Fibroblast of skin of back (primary cell): ENCODE measurements at regions not wholly inside any gene's neighbourhood (a gene's known extent, or its start where the extent isn't known, plus 50 kb on each side); places are given as distances from the start of the nearest gene placed in this dataset.
"Not testable (repeated sequence)": the region's sequence is repeated elsewhere in the genome, so short reads cannot be mapped to it uniquely, and the experiment has no call there.

Experiments used
- DNase-seq: peaks from one replicate; pipeline ENCODE4 v3.0.0-alpha.2; 2013

DNA sequence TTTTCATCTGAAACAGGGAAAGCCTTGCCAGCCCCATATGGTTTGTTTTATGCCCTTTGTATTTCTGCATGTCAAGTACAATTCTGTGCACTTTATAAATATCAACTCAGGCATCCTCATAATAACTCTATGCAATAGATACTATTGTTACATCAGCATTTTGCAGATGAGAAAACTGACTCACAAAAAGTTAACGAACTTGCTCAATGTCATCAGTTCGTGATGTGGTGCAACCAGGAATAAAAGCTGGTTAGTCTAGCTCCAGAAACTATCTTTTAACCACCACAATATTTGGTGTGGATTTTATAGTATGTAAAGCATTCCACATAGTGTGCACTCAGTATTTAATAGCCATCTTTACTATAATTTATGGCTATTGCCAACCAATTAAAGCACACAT, 134.9 kb downstream of the MRPS30 start:
- DNase-seq, result peak; percentile 59

DNA sequence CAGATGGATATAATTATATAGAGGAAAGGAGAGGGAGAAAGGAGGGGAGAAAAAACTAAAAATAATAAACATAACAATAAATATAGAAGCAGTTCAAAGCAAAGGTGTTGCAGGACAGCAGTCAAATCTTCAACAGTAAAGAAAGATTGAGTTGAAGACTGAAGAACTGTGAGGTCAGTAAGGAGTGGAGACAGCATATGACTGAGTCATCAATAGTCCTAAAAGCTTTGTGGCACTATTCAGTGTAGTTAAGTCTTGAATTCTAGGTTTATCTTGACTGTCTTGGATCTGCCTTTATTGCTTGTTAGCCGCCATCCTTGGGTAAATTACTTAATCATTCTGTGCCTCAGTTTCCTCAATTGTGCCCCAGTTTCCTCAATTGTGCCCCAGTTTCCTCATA, 137.0 kb downstream of the MRPS30 start:
- DNase-seq, result peak; percentile 12

DNA sequence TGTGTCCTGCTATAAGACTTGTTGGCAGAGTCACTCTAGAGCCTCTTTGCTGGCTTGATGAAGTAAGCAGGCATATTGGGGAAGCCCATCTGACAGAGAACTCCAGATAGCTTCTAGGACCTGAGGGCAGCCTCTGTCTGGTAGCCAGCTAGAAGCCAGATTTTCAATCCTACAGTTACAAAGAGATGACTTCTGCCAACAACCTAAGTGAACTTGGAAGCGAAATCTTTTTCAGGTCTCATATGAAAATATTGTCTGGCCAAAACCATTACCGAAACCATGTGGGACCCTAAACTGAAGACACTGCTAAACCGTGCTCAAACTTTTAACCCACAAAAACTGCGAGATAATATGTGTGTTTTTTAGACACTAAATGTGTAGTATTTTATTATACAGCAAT, 140.9 kb downstream of the MRPS30 start:
- no peak for DNase-seq

DNA sequence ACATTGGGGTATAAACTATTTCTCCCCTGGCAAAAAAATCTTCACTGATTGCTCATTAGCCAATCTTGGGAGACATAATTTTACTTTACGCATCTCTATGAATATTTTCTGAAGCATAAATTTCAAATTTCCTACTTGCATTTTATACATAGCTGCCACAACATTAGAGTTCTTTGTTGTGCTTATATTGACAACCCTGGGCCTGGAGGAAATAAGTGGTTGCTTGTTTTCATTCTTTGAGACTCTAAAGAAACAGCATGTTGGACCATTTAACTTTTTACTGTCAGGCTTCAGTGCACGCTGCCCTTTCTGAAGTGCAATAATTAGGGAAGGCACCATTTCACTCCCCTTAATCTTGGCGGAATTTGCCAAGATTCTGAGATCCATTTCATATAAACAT, 142.6 kb downstream of the MRPS30 start:
- DNase-seq, result no peak

DNA sequence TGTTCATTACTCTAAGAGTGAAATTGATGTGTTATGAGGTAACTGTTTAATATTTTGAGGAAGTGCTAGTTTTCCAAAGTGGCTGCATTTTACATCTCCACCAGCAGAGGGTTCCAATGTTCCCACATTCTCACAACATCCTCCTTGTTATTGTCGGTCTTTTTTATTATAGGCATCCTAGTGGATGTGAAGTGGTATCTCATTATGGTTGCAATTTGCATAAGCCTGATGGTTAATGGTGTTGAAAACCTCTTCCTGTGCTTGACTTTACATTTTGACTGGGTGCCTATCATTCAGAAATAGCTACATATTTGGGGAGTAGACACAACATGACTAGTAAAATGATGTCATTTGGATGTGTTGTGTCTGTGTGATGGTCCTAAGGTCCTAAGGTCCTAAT, 143.6 kb downstream of the MRPS30 start:
- DNase-seq, result peak; percentile 39

DNA sequence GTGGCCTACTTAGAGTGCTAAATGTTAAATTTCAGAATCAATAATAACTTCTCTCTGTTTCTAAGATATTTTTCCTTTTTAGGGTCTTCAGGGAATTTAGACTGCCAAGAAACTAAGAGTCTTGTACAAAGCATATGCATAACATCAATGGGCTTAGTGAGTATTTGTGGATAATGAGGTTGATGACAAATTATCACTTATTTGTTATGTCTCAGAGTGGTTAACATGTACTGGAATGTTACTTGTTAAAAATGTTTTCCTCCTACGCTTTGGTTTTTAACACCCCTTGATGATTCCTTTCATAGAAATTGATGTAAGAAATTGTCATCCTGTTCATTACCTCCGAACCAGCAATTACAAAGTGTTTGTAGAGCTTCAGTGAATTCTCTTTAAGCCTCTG, 144.3 kb downstream of the MRPS30 start:
- DNase-seq, result no peak

DNA sequence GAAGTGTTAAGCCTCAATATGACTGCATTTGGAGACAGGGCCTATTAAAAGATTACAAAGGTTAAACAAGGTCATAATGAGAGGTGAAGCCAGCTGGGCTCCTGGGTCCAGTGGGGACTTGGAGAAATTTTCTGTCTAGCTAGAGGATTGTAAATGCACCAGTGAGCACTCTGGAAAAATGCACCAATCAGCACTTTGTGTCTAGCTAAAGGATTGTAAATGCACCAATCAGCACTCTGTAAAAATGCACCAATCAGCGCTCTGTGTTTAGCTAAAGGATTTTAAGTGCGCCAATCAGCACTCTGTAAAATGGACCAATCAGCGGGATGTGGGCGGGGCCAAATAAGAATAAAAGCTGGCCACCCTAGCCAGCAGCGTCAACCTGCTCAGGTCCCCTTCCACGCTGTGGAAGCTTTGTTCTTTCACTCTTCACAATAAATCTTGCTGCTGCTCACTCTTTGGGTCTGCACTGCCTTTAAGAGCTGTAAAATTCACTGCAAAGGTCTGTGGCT, 150.3 kb downstream of the MRPS30 start:
- DNase-seq, result not testable (repeated sequence)

DNA sequence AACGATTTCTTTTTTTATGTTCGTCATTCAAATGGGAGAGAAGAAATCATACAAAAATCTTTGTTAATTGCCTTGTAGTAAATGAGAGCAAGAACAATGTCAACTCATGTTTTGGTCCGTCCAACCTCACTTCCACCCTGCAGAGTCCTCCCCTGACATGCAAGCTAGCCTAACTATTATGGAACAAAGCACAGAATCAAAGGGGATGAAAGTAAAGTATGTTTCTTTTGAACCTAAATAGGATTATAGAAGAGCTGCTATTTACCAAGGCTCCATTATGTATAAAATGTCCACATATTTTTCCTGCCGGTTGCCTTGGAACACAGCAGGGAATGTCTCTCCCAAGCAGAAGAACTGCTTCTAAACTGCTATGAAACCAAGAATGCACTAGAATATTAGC, 161.1 kb downstream of the MRPS30 start:
- DNase-seq, result no peak

DNA sequence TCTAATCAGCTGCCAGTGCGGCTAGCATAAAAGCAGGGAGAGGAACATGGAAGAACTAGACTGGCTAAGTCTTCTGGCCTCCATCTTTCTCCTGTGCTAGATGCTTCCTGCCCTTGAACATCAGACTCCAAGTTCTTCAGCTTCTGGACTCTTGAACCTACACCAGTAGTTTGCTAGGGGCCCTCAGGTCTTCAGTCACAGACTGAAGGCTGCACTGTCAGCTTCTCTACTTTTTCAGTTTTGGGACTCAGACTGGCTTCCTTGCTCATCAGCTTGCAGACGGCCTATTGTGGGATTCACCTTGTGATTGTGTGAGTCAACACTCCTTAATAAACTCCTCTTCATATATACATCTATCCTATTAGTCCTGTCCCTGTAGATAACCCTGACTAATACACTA, 162.2 kb downstream of the MRPS30 start:
- not testable (repeated sequence) for DNase-seq

DNA sequence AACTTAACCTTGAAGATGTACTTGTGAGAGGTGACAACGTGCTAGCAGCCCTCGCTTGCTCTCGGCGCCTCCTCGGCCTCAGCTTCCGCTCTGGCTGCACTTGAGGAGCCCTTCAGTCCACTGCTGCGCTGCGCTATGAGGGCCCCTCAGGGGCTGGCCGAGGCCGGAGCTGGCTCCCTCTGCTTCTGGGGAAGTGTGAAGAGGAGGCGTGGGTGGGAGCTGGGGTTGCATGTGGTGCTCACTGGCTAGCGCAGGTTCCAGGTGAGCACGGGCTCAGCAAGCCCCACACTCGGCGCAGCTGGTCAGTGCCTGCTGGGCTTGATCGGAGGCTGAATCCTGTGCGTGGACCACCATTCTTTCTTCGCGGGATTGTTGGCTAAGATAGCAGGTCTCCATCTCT, 166.1 kb downstream of the MRPS30 start:
- DNase-seq, result no peak

DNA sequence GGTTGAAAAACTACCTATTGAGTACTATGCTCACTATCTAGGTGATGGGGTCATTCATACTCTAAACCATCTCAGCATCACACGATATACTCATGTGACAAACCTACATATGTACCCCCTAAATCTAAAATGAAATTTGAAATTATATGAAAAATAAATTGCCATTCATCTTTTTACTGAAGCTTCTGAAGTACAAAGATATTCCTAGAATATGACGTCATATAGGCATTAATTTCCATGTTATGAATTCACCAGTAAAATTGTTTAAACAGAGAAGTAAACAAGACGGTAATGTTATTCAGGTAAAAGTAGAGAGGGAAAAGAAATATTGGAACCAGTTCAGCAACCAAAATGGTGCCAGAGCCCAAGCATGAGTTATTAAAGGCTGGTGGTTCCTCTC, 173.0 kb downstream of the MRPS30 start:
- no peak for DNase-seq

DNA sequence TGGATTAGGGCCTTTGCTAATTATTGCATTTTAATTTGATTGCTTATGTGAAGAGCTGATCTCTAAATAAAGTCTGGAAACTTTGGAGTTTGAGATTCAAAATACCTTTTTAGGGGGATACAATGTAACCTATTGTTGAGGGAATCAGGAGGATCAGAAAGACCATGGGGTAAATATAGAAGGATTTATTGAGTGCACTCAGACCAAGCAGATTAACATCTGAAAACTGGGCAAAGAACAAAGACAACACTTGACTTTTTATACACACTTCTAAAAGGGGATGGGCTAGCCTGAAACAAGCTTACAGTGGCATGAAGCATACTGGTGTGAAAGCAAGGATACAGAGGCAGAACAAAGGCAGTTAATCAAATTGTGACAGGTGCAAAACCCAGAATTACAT, 174.3 kb downstream of the MRPS30 start:
- DNase-seq, result no peak

DNA sequence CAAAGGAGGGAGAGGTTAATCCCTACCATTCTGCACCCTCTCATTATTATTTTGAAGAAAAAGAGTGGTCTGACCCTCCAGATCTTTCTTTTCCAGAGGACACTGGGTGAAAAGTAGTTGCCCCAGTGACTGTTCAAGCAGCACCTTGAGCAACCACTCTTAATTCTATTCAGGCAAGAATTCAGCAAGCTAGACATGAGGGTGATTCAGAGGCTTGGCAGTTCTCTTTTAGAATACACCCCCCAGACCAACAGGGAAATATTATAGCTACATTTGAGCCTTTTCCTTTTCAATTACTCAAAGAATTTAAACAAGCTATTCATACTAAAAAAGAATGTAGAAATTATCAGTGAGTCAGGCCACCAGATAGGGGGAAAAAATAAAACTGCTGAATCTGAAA, 178.3 kb downstream of the MRPS30 start:
- peak; percentile 8 for DNase-seq

DNA sequence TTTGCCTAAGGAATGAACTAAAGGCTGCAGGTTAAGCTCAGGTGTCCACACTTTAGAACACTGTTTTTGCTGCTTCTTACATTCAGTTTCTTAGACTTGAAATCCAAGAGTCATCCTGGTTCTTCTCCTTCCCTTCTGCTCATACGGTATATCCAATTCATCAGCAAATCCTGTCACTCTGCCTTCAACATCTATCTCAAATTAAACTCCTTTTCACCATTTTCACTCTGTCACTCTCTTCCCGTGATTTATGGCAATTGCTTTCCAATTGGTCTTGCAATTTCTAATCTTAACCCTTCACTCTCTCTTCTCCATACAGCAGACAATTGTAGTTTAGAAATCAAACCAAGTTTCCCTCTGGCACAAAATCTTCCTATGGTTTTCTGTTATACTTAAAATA, 182.9 kb downstream of the MRPS30 start:
- no peak for DNase-seq

DNA sequence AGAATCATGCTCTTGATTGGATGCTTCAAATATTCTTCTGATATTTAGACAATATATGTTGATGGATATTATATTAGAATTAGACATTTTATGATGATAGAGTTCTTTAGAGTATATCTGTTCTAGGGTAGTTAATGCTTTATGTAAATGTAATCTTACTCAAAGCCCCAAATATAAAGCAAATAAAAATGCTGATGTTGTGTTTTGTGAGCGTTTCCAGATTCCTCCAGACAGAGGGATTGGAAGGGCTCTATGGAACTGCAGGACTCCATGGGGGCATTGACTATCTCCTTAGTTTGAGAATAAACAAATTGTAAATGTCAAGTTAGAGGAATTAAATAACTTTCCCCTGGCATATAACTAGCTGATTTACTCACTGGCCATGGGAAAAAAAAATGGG, 184.5 kb downstream of the MRPS30 start:
- DNase-seq, result no peak

DNA sequence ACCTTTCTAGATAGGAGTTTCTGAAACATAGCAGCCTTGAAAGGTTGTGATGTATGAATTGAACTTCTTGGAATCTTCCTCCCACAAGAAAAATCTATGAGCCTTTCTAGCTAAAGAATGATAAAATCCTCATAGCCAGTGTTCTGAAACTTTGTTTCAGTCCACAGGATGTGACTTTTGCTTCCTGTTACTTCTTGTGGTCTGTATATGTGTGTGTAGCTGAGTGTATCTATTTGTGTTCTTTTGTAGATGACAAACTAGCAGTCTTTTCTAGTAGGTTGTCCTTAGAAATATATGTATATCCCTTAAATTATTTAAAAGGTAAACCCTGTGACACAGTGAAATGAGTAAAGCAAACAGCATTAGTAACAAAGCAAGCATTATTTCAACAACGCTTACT, 188.8 kb downstream of the MRPS30 start:
- DNase-seq, result no peak

DNA sequence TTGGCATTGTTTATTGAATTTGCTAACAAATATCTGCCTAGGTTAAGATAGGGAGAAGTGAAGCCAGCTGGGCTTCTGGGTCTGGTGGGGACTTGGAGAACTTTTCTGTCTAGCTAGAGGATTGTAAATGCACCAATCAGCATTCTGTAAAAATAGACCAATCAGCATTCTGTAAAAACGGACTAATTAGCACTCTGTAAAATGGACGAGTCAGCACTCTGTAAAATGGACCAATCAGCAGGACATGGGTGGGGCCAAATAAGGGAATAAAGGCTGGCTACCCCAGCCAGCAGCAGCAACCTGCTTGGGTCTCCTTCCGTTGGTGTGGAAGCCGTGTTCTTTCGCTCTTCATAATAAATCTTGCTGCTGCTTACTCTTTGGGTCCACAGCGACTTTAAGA, 198.4 kb downstream of the MRPS30 start:
- DNase-seq, result not testable (repeated sequence)

DNA sequence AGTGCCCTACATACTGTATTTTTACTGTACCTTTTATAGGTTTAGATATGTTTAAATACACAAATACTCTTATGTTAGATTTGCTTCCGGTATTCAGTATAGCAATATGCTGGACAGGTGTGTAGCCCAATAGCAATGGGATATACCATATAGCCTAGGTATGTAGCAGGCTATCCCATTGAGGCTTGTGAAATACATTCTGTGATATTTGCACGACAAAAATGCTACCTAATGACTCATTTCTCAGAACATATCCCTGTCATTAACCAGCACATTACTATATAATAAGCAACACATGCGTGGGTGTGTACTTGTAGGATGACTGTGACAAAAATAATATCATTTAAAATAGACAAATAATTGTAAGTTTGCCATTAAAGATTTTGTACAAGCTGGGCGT, 208.8 kb downstream of the MRPS30 start:
- no peak for DNase-seq

DNA sequence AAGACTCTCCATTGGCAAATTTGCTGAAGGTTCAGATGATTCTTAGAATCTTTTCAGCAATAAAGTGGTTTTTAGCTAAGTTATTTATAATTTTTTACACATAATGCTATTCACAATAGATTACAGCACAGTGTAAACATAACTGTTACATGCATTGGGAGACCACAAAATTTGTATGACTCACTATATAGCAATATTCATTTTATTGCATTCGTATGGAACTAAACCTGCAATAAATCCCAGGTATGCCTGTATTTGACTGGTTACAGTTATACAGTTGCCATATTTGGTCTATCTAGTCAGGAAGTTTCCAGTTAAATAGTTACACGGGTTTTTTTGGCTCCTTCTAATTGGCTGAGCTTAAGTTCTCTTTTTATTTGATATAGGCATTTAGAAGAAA, 220.8 kb downstream of the MRPS30 start:
- DNase-seq, result no peak

DNA sequence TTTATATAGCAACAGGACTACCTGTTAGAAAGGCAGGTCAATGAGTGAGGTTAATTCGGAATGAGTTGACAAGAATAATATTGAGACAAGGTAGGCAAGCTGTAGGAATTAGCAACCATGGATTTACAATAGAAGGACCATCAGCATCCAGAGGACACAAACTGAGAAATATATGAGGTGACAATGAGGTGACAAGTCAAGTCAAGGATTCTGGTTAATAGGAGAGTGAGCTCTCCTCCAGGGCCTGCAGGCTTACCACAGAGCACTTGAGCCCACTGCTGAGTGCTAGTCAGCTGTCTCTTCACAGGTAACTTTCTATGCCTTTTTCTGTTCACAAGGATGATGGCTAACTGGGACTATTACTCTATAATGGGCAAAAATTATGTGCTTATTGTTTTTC, 227.2 kb downstream of the MRPS30 start:
- DNase-seq, result no peak

DNA sequence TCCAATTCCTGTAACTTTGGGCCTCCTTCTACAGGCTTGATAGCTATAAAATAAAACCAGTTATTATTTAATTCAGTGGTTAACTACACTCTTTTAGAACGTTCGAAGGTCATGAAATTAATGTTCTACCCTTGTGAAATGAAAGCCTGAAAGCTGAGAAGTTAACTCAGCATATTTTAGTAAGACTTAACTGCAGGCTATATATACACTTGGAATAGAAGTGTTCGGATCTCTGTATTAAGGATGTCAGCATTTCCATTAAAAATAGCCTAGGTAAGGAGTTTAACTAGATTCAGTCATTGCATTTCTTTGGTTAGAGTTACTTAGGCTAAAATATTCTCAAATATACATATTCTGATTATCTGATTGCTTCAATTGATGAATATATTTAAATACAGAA, 229.2 kb downstream of the MRPS30 start:
- no peak for DNase-seq

DNA sequence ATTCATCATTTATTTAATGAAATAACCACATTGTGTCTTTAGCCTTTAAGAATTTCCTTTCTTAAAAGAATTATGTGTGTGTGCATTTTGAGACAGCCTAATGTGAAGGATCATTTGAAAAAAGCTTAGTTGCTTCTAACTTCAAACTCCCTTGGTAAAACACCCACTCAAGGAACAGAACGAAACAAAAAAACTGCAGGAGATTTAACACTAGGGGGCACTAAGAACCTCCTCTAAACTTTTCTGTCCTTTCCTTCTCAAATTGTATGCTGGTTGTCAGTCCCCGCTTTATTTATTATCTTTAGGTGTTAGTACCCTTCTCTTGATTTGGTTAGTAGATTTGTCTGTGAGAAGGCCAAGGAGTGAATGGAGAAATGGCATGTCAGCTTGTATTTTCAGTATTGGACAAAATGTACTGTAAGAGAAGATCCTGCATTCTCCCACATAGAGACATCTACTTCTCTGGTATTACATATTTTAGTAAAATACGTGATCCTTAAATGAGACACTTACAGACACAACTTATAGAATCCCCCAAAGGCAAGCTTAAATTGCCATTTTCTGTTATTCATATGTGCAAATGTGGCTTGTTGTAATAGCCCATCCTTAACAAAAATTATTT, 229.7 kb downstream of the MRPS30 start:
- peak; percentile 23 for DNase-seq

DNA sequence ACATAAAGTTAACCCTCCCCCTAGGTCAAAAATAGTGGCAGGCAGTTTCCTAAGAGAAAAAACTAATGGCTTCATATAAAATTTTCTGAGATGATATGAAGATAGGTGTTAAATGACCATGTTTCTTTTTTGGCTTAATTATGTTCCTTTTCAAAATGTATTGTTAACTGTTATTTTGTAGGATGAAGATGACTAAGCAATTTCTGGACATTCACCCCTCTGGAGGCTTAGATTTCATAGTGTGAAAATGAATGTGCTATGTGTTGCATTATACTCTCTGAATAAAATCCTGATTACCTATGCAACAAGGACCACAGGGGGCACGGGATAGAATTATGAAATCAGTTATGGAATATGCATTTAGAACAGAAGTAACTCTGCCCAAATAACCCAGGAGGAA, 233.5 kb downstream of the MRPS30 start:
- no peak for DNase-seq

DNA sequence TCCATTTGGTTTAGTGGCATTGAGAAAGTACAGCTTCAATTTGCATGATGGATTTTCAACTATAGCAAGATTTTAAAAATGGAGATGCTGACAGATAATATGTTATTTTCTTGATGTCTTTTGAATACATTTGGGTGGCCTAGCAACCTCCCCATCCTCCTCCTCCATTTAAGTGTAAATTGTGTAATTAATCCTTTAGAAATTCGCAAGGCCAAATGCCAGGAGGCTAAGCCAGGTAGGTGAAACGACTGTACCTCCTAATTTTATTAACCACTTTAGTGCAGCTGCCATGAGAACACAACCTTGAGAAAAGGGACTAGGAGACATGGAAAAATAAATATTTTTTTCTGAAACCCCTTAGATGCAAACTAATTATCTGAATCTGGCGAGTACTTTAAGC, 248.8 kb downstream of the MRPS30 start:
- no peak for DNase-seq

DNA sequence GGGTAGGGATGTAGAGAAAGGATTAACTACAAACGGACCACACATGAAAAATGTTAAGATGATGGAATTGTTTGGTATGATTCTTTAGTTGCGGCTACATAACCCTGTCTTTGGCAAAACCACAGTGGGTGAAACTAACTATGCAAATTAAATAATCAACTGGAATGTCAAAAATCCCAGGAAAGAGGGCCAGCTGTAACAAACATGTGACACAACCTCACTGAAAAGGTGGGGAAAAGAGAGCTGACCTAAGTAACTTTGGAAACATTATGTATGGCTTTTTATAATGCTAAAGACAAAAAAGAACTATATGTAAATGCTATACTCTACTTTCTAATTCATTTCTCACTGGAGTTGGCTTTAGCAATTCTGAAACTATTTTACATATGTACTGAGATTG, 252.0 kb downstream of the MRPS30 start:
- no peak for DNase-seq
